ENCODE measurements at regions not wholly inside any gene's neighbourhood (a gene's known extent, or its start where the extent isn't known, plus 50 kb on each side); places are given as distances from the start of the nearest gene placed in this dataset.

- intact Hi-C loops (cut with DNase I; ENCODE audit: low total_unique reads): no loop called here
- 76 to 89% (median 83%) methylated on average over 4 of the region's 4 CpGs for WGBS, 5 donors
- Histone ChIP-seq H3K27me3 (replicated peaks in 1 of 7) (no peaks in the 10 kb centered on the region), H3K4me1 (no peaks in the 10 kb centered on the region), H3K9me3 (no peaks in the 10 kb centered on the region), H3K36me3 (no peaks in the 10 kb centered on the region), H3K27ac (no peak overlapping the region), H3K4me3 (no peak overlapping the region)
- TF ChIP-seq CTCF (IDR thresholded peaks at IDR 0.05 in 8 of 11, conservative IDR thresholded peaks at IDR 0.05 in 3 of 11) (no peak), POLR2AphosphoS5 (IDR thresholded peaks at IDR 0.05) (no peak)
- DNase-seq: no peak
Measured at GRCh38 chr12:67534681-67535080, 113.9 kb upstream of the DYRK2 start.

GRCh38 chr12:67535176-67535575 is 113.4 kb upstream of the DYRK2 start:
- no peaks in the 10 kb centered on the region for H3K9me3 ChIP-seq
- intact Hi-C loops (cut with DNase I; ENCODE audit: low total_unique reads): no loop called here
- H3K36me3 ChIP-seq: no peaks in the 10 kb centered on the region
- 78 to 86% (median 82%) methylated on average over 6 of the region's 6 CpGs for WGBS, 5 donors
- H3K4me3 ChIP-seq: no peak overlapping the region
- H3K27ac ChIP-seq: no peak overlapping the region
- DNase-seq: no peak
- H3K27me3 ChIP-seq (replicated peaks in 1 of 7): no peaks in the 10 kb centered on the region
- no peak for TF ChIP-seq POLR2AphosphoS5 (IDR thresholded peaks at IDR 0.05)
- TF ChIP-seq POLR2A (IDR thresholded peaks at IDR 0.05): no peak
- no peak for TF ChIP-seq CTCF (IDR thresholded peaks at IDR 0.05 in 8 of 11, conservative IDR thresholded peaks at IDR 0.05 in 3 of 11)
- no peaks in the 10 kb centered on the region for H3K4me1 ChIP-seq

- 65 to 83% (median 78%) methylated on average over 5 of the region's 5 CpGs for WGBS, 5 donors
- H3K36me3 ChIP-seq: no peaks in the 10 kb centered on the region
- no peak for TF ChIP-seq POLR2A (IDR thresholded peaks at IDR 0.05)
- H3K9me3 ChIP-seq: no peaks in the 10 kb centered on the region
- DNase-seq: no peak
- H3K4me3 ChIP-seq: no peak overlapping the region
- no peaks in the 10 kb centered on the region for H3K27me3 ChIP-seq (replicated peaks in 1 of 7)
- H3K4me1 ChIP-seq: no peaks in the 10 kb centered on the region
- intact Hi-C loops (cut with DNase I; ENCODE audit: low total_unique reads): no loop called here
- no peak overlapping the region for H3K27ac ChIP-seq
Measured at GRCh38 chr12:67535971-67536370, 112.6 kb upstream of the DYRK2 start.

GRCh38 chr12:67539329-67539728 is 109.2 kb upstream of the DYRK2 start:
- intact Hi-C loops (cut with DNase I; ENCODE audit: low total_unique reads): no loop called here
- DNase-seq: no peak
- Histone ChIP-seq H3K27ac (no peak overlapping the region), H3K27me3 (replicated peaks in 1 of 7) (no peaks in the 10 kb centered on the region), H3K4me1 (no peaks in the 10 kb centered on the region), H3K9me3 (no peaks in the 10 kb centered on the region), H3K4me3 (no peak overlapping the region), H3K36me3 (no peaks in the 10 kb centered on the region)
- TF ChIP-seq POLR2A (IDR thresholded peaks at IDR 0.05) (no peak), CTCF (IDR thresholded peaks at IDR 0.05 in 8 of 11, conservative IDR thresholded peaks at IDR 0.05 in 3 of 11) (no peak), POLR2AphosphoS5 (IDR thresholded peaks at IDR 0.05) (no peak)
- WGBS, 5 donors: 79 to 91% (median 82%) methylated on average over 9 of the region's 9 CpGs

- DNase-seq: no peak
- H3K27me3 ChIP-seq (replicated peaks in 1 of 7): no peaks in the 10 kb centered on the region
- 88 to 96% (median 92%) methylated on average over 3 of the region's 3 CpGs for WGBS, 5 donors
- no peaks in the 10 kb centered on the region for H3K4me1 ChIP-seq
- no peaks in the 10 kb centered on the region for H3K9me3 ChIP-seq
- intact Hi-C loops (cut with DNase I; ENCODE audit: low total_unique reads): no loop called here
- TF ChIP-seq POLR2A (IDR thresholded peaks at IDR 0.05) (no peak), CTCF (IDR thresholded peaks at IDR 0.05 in 8 of 11, conservative IDR thresholded peaks at IDR 0.05 in 3 of 11) (no peak), POLR2AphosphoS5 (IDR thresholded peaks at IDR 0.05) (no peak)
- no peak overlapping the region for H3K27ac ChIP-seq
- no peak overlapping the region for H3K4me3 ChIP-seq
- H3K36me3 ChIP-seq: no peaks in the 10 kb centered on the region
Measured at GRCh38 chr12:67539946-67540345, 108.6 kb upstream of the DYRK2 start.

All from spleen (tissue), 11 donors.